CD4-positive, alpha-beta T cell treated with Interferon alpha-2 for 1 hour (primary cell): ENCODE measurements at regions not wholly inside any gene's neighbourhood (a gene's known extent, or its start where the extent isn't known, plus 50 kb on each side); places are given as distances from the start of the nearest gene placed in this dataset.
"Not testable (repeated sequence)": the region's sequence is repeated elsewhere in the genome, so short reads cannot be mapped to it uniquely, and the experiment has no call there.

Experiments used
- DNase-seq, 2 donors: peaks; one replicate each; pipeline ENCODE4 v3.0.0-alpha.2; 2020 to 2022

DNA sequence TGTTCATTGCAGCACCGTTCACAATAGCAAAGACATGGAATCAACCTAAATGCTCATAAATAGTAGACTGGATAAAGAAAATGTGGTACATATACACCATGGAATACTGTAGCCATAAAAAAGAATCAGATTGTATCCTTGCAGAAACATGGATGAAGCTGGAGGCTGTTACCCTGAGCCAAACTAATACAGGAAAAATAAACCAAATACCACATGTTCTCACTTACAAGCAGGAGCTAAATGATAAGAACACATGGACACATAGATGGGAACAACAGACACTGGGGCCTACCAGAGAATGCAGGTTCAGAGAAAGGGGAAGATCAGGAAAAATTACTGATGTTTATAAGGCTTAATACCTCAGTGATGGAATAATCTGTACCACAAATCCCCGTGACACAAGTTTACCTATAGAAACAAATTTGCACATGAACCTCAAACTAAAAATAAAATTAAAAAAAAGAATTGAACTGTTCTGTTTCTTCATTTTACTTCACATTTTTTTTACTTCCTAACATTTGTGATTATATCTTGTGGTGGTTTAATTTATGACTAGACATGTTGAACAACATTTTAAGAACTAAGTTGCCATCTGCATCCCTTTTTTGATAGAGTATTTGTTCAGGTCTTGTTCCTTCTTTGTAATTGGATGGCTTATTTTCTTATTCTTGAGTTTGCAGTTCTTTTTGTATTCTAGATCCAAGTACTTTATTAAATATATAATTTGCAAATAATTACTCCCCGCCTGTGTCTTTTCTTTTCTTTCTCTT is 835.2 kb downstream of the FSCB start:
- no peak for DNase-seq

GRCh38 chr14:43669355-43669754 is 837.7 kb downstream of the FSCB start:
- DNase-seq, result no peak

GRCh38 chr14:43665570-43666267 is 841.4 kb downstream of the FSCB start:
- no peak for DNase-seq

GRCh38 chr14:43655194-43655593 is 851.9 kb downstream of the FSCB start:
- DNase-seq, result not testable (repeated sequence)

DNA sequence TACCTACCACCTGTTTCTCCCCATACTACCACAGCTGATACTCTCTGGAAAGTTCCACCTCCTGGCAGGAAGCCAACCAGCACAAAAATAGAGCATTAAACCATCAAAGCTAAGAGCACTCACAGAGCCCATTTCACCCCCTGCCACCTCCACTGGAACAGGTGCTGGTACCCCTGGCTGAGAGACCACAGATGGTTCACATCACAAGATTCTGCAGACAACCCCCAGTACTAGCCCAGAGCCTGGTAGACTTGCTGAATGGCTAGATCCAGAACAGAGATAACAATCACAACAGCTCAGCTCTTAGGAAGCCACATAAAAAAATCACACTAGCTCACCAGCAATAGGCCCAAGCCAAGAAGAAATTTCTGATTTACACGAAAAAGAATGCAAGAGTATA is 855.2 kb downstream of the FSCB start:
- DNase-seq, result no peak

- DNase-seq, result no peak
Measured at GRCh38 chr14:43651185-43651787, 855.8 kb downstream of the FSCB start.

GRCh38 chr14:43649508-43649907 is 857.6 kb downstream of the FSCB start:
- DNase-seq, result no peak

DNA sequence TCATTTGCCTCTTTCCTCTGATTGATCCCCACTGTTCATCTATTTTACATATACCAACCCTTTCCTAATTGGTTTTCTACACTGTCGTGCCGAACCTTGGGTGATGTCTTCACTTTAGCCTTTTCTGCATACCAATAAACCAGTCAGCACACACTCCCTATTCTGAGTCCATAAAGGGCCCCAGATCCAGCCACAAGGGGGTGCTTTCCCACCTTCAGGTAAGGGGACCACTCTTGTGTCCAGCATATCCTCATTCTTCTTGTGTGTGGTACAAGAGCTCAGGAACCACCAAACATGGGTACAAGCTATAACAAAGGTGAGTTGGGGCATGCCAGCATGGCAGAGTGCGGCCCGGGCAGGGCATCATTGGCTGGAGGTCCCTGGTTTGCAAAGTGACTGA is 859.8 kb downstream of the FSCB start:
- DNase-seq, result no peak

- no peak for DNase-seq
Measured at GRCh38 chr14:43640718-43641267, 866.3 kb downstream of the FSCB start.

GRCh38 chr14:43625294-43625693 is 881.8 kb downstream of the FSCB start:
- DNase-seq, result no peak

- DNase-seq, result no peak
Measured at GRCh38 chr14:43621282-43621681, 885.8 kb downstream of the FSCB start.

DNA sequence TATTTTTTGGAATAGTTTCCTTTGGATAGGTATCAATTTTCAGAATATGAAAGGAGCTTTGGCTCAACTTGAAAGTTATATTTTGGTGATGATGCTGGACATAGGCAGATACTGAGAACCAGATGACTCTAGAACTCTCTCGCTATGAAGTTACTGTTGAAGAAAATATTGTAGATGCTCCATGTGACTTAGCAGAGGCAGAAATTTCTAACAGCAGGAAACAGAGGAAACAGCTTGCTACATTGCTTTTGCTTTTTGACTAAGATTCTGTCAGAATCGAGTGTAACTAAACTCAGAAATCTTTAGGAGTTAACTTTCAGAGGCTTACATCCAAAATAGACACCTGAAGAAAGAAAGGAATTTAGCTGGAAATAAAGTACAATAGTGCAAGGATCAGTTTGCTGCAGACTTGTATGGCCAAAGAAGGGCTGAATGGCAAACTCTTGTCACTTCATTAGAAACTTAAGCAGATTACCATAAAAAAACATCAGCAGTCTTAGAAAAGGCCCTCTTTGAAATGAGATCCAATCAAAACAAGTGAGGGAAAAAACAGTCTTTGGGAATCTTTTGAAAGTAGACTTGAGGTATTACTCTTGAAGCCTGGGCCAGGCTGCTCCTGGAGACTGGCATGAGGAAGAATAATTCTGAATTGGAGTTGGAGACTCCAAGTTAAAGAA is 911.8 kb downstream of the FSCB start:
- DNase-seq, result no peak

DNA sequence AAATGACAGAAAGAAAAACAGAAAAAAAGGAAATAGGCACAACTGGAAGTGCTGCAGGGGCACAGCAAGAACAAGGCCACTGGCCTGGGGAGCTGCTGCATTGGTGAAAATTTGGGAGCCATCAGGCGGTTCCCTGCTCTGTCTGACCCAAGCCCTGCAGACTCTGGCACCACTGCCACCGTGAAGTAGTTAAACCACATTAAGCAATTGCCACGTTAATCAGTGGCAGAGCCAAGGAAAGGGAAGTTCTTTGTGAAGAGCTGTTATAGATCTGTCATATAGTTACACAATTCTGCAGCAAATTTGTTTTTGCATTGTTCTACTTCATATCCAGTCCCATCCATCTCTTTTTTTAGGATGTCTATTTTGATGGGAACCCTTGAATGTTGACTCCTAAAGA is 915.3 kb downstream of the FSCB start:
- no peak for DNase-seq

DNA sequence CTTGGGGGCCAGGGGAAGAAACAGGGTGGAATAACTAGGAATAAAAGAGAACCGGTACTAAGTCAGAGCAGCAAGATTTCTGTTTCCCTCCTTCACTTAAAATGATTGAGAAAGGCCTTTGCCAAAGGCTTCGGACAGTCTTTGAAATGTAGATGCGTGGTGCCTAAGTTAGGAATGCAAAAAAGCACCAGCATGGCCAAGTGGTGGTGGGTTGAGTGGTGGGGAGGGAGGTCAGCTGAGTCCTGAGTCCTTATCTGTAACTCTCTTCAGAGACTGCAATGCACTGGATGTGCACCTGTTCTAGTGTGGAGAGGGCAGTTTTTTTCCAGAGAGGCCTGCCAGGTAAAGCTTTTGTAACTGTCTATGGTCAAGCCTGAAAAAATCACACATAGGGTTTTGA is 919.9 kb downstream of the FSCB start:
- no peak for DNase-seq

GRCh38 chr14:43579671-43580070 is 927.4 kb downstream of the FSCB start:
- no peak for DNase-seq

- DNase-seq, result no peak
Measured at GRCh38 chr14:43568022-43568421, 939.1 kb downstream of the FSCB start.

DNA sequence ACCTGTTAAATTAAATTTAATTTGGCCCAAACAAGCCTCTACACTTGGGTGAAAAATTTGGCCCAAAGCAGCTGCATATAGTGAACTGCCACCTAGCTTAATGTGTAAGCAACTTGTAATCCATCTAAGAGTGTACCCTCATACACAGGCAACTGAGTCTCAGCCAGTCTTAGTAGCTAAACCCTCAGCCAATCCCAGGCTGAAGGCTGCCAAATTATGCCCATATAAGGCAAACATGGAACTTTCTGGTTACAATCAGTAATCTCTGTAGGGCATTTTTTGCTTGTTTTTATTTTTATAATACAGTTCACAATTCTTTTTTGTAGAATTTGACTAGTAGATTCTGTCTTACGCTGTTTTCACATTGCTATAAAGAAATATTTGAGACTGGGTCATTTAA is 958.7 kb downstream of the FSCB start:
- no peak for DNase-seq

DNA sequence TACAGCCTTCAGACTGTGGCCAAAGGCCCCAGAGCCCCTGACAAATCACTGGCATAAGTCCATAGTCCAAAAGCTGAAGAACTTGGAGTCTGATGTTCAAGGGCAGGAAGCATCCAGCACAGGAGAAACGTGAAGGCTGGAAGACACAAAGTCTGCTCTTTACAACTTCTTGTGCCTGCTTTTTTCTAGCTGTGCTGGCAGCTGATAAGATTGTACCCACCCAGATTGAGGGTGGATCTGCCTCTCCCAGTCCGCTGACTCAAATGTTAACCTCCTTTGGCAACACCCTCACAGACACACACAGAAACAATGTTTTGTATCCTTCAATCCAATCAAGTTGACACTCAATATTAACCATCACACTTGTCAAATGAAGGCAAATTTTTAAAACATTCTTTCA is 959.5 kb downstream of the FSCB start:
- DNase-seq, result not testable (repeated sequence)

DNA sequence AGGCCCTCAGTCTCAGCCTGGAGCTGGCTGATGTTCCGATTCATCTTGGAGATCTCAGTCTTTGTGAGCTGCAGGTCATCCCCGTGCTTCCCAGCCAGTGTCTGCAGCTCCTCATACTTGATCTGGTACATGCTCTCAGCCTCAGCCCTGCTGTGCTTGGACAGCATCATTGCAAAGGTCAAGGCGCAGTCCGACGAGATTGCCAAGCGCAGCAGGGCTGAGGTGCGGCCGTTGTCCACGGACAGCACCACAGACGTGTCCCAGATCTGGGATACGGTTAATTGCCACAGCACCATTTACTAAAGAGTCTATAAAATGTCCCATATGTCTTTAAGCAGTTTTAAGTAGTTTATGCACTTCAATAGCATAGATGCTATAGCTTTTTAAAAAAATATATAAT is 965.7 kb downstream of the FSCB start:
- DNase-seq, result no peak

- no peak for DNase-seq
Measured at GRCh38 chr14:43540948-43541347, 966.1 kb downstream of the FSCB start.

- no peak for DNase-seq
Measured at GRCh38 chr14:43539210-43539609, 967.9 kb downstream of the FSCB start.

GRCh38 chr14:43535231-43535838 is 971.7 kb downstream of the FSCB start:
- DNase-seq, result no peak
